ENCODE measurements at regions not wholly inside any gene's neighbourhood (a gene's known extent, or its start where the extent isn't known, plus 50 kb on each side); places are given as distances from the start of the nearest gene placed in this dataset.

DNA sequence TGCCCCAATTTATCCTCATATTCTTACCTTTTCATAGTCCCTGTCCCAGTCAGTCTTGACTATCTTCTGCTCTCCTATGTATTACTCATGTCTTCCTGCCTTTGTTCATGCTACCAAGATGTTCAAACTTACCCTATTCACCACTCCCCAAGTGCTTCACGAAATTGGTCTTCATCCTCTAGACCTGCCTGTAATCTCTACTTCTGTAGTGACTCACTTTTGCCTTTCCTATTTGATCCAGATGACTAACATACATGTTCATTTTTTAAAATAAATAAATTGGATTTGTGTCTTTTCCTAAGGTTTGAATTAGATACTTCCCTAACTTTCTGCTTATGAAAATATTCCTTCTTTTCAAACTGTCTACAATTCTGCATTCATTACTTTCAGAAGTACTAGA, 107.7 kb upstream of the PPM1H start:
- Histone ChIP-seq H3K9ac (ENCODE audit: insufficient read depth, low read length) (no peak overlapping the region), H3K4me2 (ENCODE audit: extremely low read depth, insufficient read depth, low read length) (no peak overlapping the region)
- DNase-seq (ENCODE audit: low read depth in 2 of 2): peak in 1 of 2 donors; percentile 59

GRCh38 chr12:63041601-63042000, 106.7 kb upstream of the PPM1H start:
- no peaks in the 10 kb centered on the region for H3K36me3 ChIP-seq (ENCODE audit: control insufficient read depth, insufficient read depth, low read length)
- no peaks in the 10 kb centered on the region for H3K79me2 ChIP-seq (ENCODE audit: control insufficient read depth, insufficient read depth, low read length)
- no peaks in the 10 kb centered on the region for H3K27me3 ChIP-seq (ENCODE audit: control insufficient read depth, insufficient read depth, low read length)
- no peaks in the 10 kb centered on the region for H3K9me3 ChIP-seq (ENCODE audit: control insufficient read depth, insufficient read depth, low read depth, low read length)
- H3K4me1 ChIP-seq (ENCODE audit: control insufficient read depth, extremely low read depth, insufficient read depth, low read length): no peaks in the 10 kb centered on the region
- TF ChIP-seq CTCF (conservative IDR thresholded peaks at IDR 0.05 in 1 of 2, IDR thresholded peaks at IDR 0.05 in 1 of 2; ENCODE audit: low read depth in 1 of 2, low read length in 2 of 2) (no peak), EZH2 (IDR thresholded peaks at IDR 0.05; ENCODE audit: low read length, missing control alignments) (no peak)
- H2AFZ ChIP-seq (ENCODE audit: low read length): no peak overlapping the region
- no peak for DNase-seq (ENCODE audit: low read depth in 2 of 2)
- H3K9ac ChIP-seq (ENCODE audit: insufficient read depth, low read length): no peak overlapping the region
- H3K4me3 ChIP-seq (replicated peaks in 1 of 4; ENCODE audit: control extremely low read depth in 1 of 4, insufficient read depth in 1 of 4, low read depth in 3 of 4, low read length in 4 of 4): no peak overlapping the region
- no peak overlapping the region for H3K27ac ChIP-seq (ENCODE audit: insufficient read depth, low read length)
- no peaks in the 10 kb centered on the region for H4K20me1 ChIP-seq (ENCODE audit: control insufficient read depth, extremely low read depth, insufficient read depth, low read length)
- H3K4me2 ChIP-seq (ENCODE audit: extremely low read depth, insufficient read depth, low read length): no peak overlapping the region

More for the DNA sequence above, 107.7 kb upstream of the PPM1H start:
- Histone ChIP-seq H2AFZ (ENCODE audit: low read length) (no peak overlapping the region), H3K4me1 (ENCODE audit: control insufficient read depth, extremely low read depth, insufficient read depth, low read length) (no peaks in the 10 kb centered on the region), H3K36me3 (ENCODE audit: control insufficient read depth, insufficient read depth, low read length) (no peaks in the 10 kb centered on the region), H3K9me3 (ENCODE audit: control insufficient read depth, insufficient read depth, low read depth, low read length) (no peaks in the 10 kb centered on the region), H3K27me3 (ENCODE audit: control insufficient read depth, insufficient read depth, low read length) (no peaks in the 10 kb centered on the region), H3K27ac (ENCODE audit: insufficient read depth, low read length) (no peak overlapping the region), H3K4me3 (replicated peaks in 1 of 4; ENCODE audit: control extremely low read depth in 1 of 4, insufficient read depth in 1 of 4, low read depth in 3 of 4, low read length in 4 of 4) (no peak overlapping the region), H4K20me1 (ENCODE audit: control insufficient read depth, extremely low read depth, insufficient read depth, low read length) (no peaks in the 10 kb centered on the region), H3K79me2 (ENCODE audit: control insufficient read depth, insufficient read depth, low read length) (no peaks in the 10 kb centered on the region)
- TF ChIP-seq EZH2 (IDR thresholded peaks at IDR 0.05; ENCODE audit: low read length, missing control alignments) (no peak), CTCF (conservative IDR thresholded peaks at IDR 0.05 in 1 of 2, IDR thresholded peaks at IDR 0.05 in 1 of 2; ENCODE audit: low read depth in 1 of 2, low read length in 2 of 2) (no peak)

GRCh38 chr12:63040526-63041220, 105.7 kb upstream of the PPM1H start:
- H3K27me3 ChIP-seq (ENCODE audit: control insufficient read depth, insufficient read depth, low read length): no peaks in the 10 kb centered on the region
- no peak overlapping the region for H3K4me3 ChIP-seq (replicated peaks in 1 of 4; ENCODE audit: control extremely low read depth in 1 of 4, insufficient read depth in 1 of 4, low read depth in 3 of 4, low read length in 4 of 4)
- no peak for DNase-seq (ENCODE audit: low read depth in 2 of 2)
- H3K27ac ChIP-seq (ENCODE audit: insufficient read depth, low read length): no peak overlapping the region
- no peaks in the 10 kb centered on the region for H4K20me1 ChIP-seq (ENCODE audit: control insufficient read depth, extremely low read depth, insufficient read depth, low read length)
- H3K36me3 ChIP-seq (ENCODE audit: control insufficient read depth, insufficient read depth, low read length): no peaks in the 10 kb centered on the region
- H3K79me2 ChIP-seq (ENCODE audit: control insufficient read depth, insufficient read depth, low read length): no peaks in the 10 kb centered on the region
- no peak for TF ChIP-seq CTCF (conservative IDR thresholded peaks at IDR 0.05 in 1 of 2, IDR thresholded peaks at IDR 0.05 in 1 of 2; ENCODE audit: low read depth in 1 of 2, low read length in 2 of 2)
- no peak for TF ChIP-seq EZH2 (IDR thresholded peaks at IDR 0.05; ENCODE audit: low read length, missing control alignments)
- H3K4me2 ChIP-seq (ENCODE audit: extremely low read depth, insufficient read depth, low read length): no peak overlapping the region
- no peak overlapping the region for H3K9ac ChIP-seq (ENCODE audit: insufficient read depth, low read length)
- no peaks in the 10 kb centered on the region for H3K9me3 ChIP-seq (ENCODE audit: control insufficient read depth, insufficient read depth, low read depth, low read length)
- no peak overlapping the region for H2AFZ ChIP-seq (ENCODE audit: low read length)
- H3K4me1 ChIP-seq (ENCODE audit: control insufficient read depth, extremely low read depth, insufficient read depth, low read length): no peaks in the 10 kb centered on the region

Measured in fibroblast of lung (primary cell).